ENCODE measurements at regions not wholly inside any gene's neighbourhood (a gene's known extent, or its start where the extent isn't known, plus 50 kb on each side); places are given as distances from the start of the nearest gene placed in this dataset.

DNA sequence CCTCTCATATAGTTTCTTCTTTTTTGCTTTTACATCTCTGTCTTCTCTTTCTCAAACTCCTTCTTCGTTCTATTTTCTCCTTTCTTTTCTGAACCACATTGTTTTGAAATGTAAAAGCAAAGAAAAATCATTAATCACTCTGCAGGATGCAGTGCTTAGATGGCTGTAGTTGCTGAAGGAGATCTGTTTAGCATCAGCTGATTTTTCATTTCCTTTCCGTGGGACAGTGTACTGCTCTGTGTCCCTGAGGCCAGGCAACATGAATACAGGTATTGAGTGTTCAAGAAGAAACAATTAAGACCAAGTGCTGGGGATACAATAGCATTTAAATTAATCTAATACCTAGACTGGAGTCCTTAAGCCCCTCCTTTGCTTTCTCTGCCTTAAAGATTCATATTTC is 257.2 kb upstream of the SPAG17 start:
- ChIA-PET POLR2A (ENCODE audit: unreplicated experiment) (no interaction called here), CTCF (no interaction called here)
- no peak overlapping the region for H3K4me3 ChIP-seq
- BruUV-seq (replicated peaks), result no TSS peak
- H3K9me2 ChIP-seq (ENCODE audit: insufficient read depth), result no peaks in the 10 kb centered on the region; the same call in 1 of the 2 replicates
- no peaks in the 10 kb centered on the region for H3K4me1 ChIP-seq (replicated peaks; ENCODE audit: insufficient read depth)
- DNase-seq, result no peak
- no peak overlapping the region for H3K4me2 ChIP-seq
- intact Hi-C loops (cut with micrococcal nuclease; ENCODE audit: unreplicated experiment), result no loop called here
- no peak for TF ChIP-seq EZH2 (IDR thresholded peaks at IDR 0.05; ENCODE audit: low read depth)
- TF ChIP-seq, protein P1, sequence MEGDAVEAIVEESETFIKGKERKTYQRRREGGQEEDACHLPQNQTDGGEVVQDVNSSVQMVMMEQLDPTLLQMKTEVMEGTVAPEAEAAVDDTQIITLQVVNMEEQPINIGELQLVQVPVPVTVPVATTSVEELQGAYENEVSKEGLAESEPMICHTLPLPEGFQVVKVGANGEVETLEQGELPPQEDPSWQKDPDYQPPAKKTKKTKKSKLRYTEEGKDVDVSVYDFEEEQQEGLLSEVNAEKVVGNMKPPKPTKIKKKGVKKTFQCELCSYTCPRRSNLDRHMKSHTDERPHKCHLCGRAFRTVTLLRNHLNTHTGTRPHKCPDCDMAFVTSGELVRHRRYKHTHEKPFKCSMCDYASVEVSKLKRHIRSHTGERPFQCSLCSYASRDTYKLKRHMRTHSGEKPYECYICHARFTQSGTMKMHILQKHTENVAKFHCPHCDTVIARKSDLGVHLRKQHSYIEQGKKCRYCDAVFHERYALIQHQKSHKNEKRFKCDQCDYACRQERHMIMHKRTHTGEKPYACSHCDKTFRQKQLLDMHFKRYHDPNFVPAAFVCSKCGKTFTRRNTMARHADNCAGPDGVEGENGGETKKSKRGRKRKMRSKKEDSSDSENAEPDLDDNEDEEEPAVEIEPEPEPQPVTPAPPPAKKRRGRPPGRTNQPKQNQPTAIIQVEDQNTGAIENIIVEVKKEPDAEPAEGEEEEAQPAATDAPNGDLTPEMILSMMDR (conservative IDR thresholded peaks at IDR 0.05), result no peak
- H3K9me3 ChIP-seq (ENCODE audit: insufficient read depth, low read depth), result no peaks in the 10 kb centered on the region
- H2AFZ ChIP-seq, result no peak overlapping the region
- no peaks in the 10 kb centered on the region for H4K20me1 ChIP-seq (ENCODE audit: insufficient read depth)
- no peaks in the 10 kb centered on the region for H3K27me3 ChIP-seq (ENCODE audit: insufficient read depth, low read depth)
- H3K79me2 ChIP-seq (ENCODE audit: low read depth), result no peaks in the 10 kb centered on the region
- H3K36me3 ChIP-seq (ENCODE audit: low read depth), result no peaks in the 10 kb centered on the region
- no peak overlapping the region for H3K27ac ChIP-seq
- no peaks in the 10 kb centered on the region for H3F3A ChIP-seq (ENCODE audit: insufficient read depth, low read depth)

- intact Hi-C loops (cut with micrococcal nuclease; ENCODE audit: unreplicated experiment), result no loop called here
- no peaks in the 10 kb centered on the region for H3K36me3 ChIP-seq (ENCODE audit: low read depth)
- no peaks in the 10 kb centered on the region for H3F3A ChIP-seq (ENCODE audit: insufficient read depth, low read depth)
- H4K20me1 ChIP-seq (ENCODE audit: insufficient read depth), result no peaks in the 10 kb centered on the region
- DNase-seq, result no peak
- no peaks in the 10 kb centered on the region for H3K9me3 ChIP-seq (ENCODE audit: insufficient read depth, low read depth)
- H2AFZ ChIP-seq, result no peak overlapping the region
- TF ChIP-seq EZH2 (IDR thresholded peaks at IDR 0.05; ENCODE audit: low read depth), result no peak
- TF ChIP-seq, protein P1 (conservative IDR thresholded peaks at IDR 0.05), result no peak
- H3K9me2 ChIP-seq (ENCODE audit: insufficient read depth), result no peaks in the 10 kb centered on the region; the same call in 1 of the 2 replicates
- H3K4me2 ChIP-seq, result no peak overlapping the region
- no TSS peak for BruUV-seq (replicated peaks)
- H3K27me3 ChIP-seq (ENCODE audit: insufficient read depth, low read depth), result no peaks in the 10 kb centered on the region
- no peak overlapping the region for H3K4me3 ChIP-seq
- H3K27ac ChIP-seq, result no peak overlapping the region
- ChIA-PET POLR2A (ENCODE audit: unreplicated experiment) (no interaction called here), CTCF (no interaction called here)
- no peaks in the 10 kb centered on the region for H3K79me2 ChIP-seq (ENCODE audit: low read depth)
- no peaks in the 10 kb centered on the region for H3K4me1 ChIP-seq (replicated peaks; ENCODE audit: insufficient read depth)
These were observed 252.6 kb upstream of the SPAG17 start for GRCh38 chr1:118437664-118438063.

GRCh38 chr1:118429856-118430255 is 244.8 kb upstream of the SPAG17 start:
- Histone ChIP-seq H3K36me3 (ENCODE audit: low read depth) (no peaks in the 10 kb centered on the region), H3K9me2 (ENCODE audit: insufficient read depth) (no peaks in the 10 kb centered on the region), H3K27ac (no peak overlapping the region), H3K9me3 (ENCODE audit: insufficient read depth, low read depth) (no peaks in the 10 kb centered on the region), H3K27me3 (ENCODE audit: insufficient read depth, low read depth) (peaks cover 10% of the 10 kb centered on the region; the same call in 1 of the 2 replicates), H3K79me2 (ENCODE audit: low read depth) (no peaks in the 10 kb centered on the region), H3F3A (ENCODE audit: insufficient read depth, low read depth) (no peaks in the 10 kb centered on the region), H3K4me3 (no peak overlapping the region), H4K20me1 (ENCODE audit: insufficient read depth) (no peaks in the 10 kb centered on the region), H3K4me2 (no peak overlapping the region), H2AFZ (no peak overlapping the region), H3K4me1 (replicated peaks; ENCODE audit: insufficient read depth) (no peaks in the 10 kb centered on the region)
- TF ChIP-seq EZH2 (IDR thresholded peaks at IDR 0.05; ENCODE audit: low read depth), result no peak
- TF ChIP-seq, protein P1 (conservative IDR thresholded peaks at IDR 0.05), result no peak
- POLR2A ChIA-PET (ENCODE audit: unreplicated experiment), result no interaction called here
- CTCF ChIA-PET, result interaction anchor here (0.6 to 0.7 kb wide), 2 partner anchors 387 to 501 kb away, joined by 4 read pairs; partner anchors contain the start of gene GDAP2
- no peak for DNase-seq
- BruUV-seq (replicated peaks), result no TSS peak
- intact Hi-C loops (cut with micrococcal nuclease; ENCODE audit: unreplicated experiment), result no loop called here
